Endodermal cell (in vitro differentiated cells): ENCODE measurements at regions not wholly inside any gene's neighbourhood (a gene's known extent, or its start where the extent isn't known, plus 50 kb on each side); places are given as distances from the start of the nearest gene placed in this dataset.

Source experiments
- DNase-seq: peaks from one replicate; pipeline ENCODE4 v3.0.0-alpha.2; 2017
- H3K27ac ChIP-seq: 2 replicates; pipeline ENCODE4 v1.5.1; 2013; ENCODE audit warnings: mild to moderate bottlenecking, low read depth, low read length, moderate library complexity
- H3K27me3 ChIP-seq: 2 replicates; pipeline ENCODE4 v1.6.1; 2013; ENCODE audit warnings: mild to moderate bottlenecking, low read length, moderate library complexity; ENCODE audit not compliant: insufficient read depth, control insufficient read depth, poor library complexity, severe bottlenecking
- H3K36me3 ChIP-seq: 2 replicates; pipeline ENCODE4 v1.7.0; 2013; ENCODE audit warnings: mild to moderate bottlenecking, low read length, moderate library complexity; ENCODE audit not compliant: control insufficient read depth, insufficient read depth
- H3K4me1 ChIP-seq: one replicate; pipeline ENCODE4 v1.7.0; 2013; ENCODE audit warnings: low read length; ENCODE audit not compliant: control insufficient read depth, insufficient read depth
- H3K4me3 ChIP-seq: 2 replicates; pipeline ENCODE4 v1.5.1; 2013; ENCODE audit warnings: mild to moderate bottlenecking, low read length, moderate library complexity
- H3K9ac ChIP-seq: 2 replicates; pipeline ENCODE4 v1.6.1; 2013; ENCODE audit warnings: mild to moderate bottlenecking, low read length, moderate library complexity; ENCODE audit not compliant: poor library complexity, severe bottlenecking; ENCODE audit errors: extremely low read depth
- H3K9me3 ChIP-seq: 2 replicates; pipeline ENCODE4 v1.6.1; 2013; ENCODE audit warnings: mild to moderate bottlenecking, low read length, moderate library complexity; ENCODE audit not compliant: control insufficient read depth
- H3K27ac Mint-ChIP-seq: 2 replicates; pipeline ENCODE4 v1.8.0; 2020; ENCODE audit warnings: mixed read lengths
- H3K27me3 Mint-ChIP-seq: 2 replicates; pipeline ENCODE4 v1.8.0; 2021; ENCODE audit warnings: mild to moderate bottlenecking, mixed read lengths; ENCODE audit not compliant: insufficient read depth
- H3K36me3 Mint-ChIP-seq: 2 replicates; pipeline ENCODE4 v1.8.0; 2020; ENCODE audit warnings: low read depth, mixed read lengths
- H3K4me1 Mint-ChIP-seq: 2 replicates; pipeline ENCODE4 v1.8.0; 2020; ENCODE audit warnings: mixed read lengths
- H3K4me3 Mint-ChIP-seq: 2 replicates; pipeline ENCODE4 v1.8.0; 2020; ENCODE audit warnings: mild to moderate bottlenecking, moderate library complexity, mixed read lengths
- H3K9me3 Mint-ChIP-seq: 2 replicates; pipeline ENCODE4 v1.8.0; 2020; ENCODE audit warnings: mild to moderate bottlenecking, mixed read lengths
- WGBS, 2 experiments: methylation state at CpG; one replicate each; pipeline versions ENCODE4 v1.1.5 to v1.1.7; 2013; ENCODE audit warnings: missing lambda C conversion rate in 2 of 2, mixed read lengths in 1 of 2; ENCODE audit not compliant: insufficient coverage in 1 of 2, insufficient read length in 1 of 2; 5-methylcytosine and 5-hydroxymethylcytosine counted together
- TF ChIP-seq, protein P1 (sequence below): fragments of 200-600 bp; sonication (generic); conservative IDR thresholded peaks from 2 replicates; pipeline ENCODE4 v1.5.0; 2021; ENCODE audit warnings: antibody characterized with exemption, mild to moderate bottlenecking

DNA sequence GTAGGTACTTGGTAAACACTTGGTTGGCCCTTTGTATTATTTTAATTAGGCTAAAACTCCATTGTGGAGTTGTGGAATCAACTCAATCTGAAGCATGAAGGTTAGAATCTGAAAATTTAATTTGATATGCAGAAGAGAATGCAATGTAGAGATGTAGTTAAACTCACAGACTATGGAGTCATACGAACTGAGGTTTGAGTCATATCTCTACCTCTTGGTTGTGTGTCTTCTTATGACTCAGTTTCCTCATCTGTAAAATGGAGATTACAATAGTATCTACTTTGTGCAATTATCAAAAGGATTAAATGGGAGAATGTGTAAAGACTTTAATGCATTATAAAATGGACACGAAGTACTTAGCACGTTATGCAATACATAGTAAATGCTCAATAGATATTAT is 146.0 kb upstream of the IFNG-AS1 start:
- no peaks in the 10 kb centered on the region for H3K36me3 Mint-ChIP-seq
- no peak for DNase-seq
- Histone ChIP-seq H3K36me3 (no peaks in the 10 kb centered on the region), H3K27ac (no peak overlapping the region), H3K4me1 (no peaks in the 10 kb centered on the region), H3K9me3 (peaks cover 10% of the 10 kb centered on the region), H3K4me3 (no peak overlapping the region), H3K27me3 (no peaks in the 10 kb centered on the region), H3K9ac (no peak overlapping the region)
- TF ChIP-seq, protein P1, sequence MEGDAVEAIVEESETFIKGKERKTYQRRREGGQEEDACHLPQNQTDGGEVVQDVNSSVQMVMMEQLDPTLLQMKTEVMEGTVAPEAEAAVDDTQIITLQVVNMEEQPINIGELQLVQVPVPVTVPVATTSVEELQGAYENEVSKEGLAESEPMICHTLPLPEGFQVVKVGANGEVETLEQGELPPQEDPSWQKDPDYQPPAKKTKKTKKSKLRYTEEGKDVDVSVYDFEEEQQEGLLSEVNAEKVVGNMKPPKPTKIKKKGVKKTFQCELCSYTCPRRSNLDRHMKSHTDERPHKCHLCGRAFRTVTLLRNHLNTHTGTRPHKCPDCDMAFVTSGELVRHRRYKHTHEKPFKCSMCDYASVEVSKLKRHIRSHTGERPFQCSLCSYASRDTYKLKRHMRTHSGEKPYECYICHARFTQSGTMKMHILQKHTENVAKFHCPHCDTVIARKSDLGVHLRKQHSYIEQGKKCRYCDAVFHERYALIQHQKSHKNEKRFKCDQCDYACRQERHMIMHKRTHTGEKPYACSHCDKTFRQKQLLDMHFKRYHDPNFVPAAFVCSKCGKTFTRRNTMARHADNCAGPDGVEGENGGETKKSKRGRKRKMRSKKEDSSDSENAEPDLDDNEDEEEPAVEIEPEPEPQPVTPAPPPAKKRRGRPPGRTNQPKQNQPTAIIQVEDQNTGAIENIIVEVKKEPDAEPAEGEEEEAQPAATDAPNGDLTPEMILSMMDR = no peak
- 88 to 90% methylated on average over 1 of the region's 3 CpGs for WGBS, 2 experiments
- H3K4me3 Mint-ChIP-seq = no peak overlapping the region
- peaks cover 10% of the 10 kb centered on the region for H3K9me3 Mint-ChIP-seq
- no peak overlapping the region for H3K27ac Mint-ChIP-seq
- H3K4me1 Mint-ChIP-seq = no peaks in the 10 kb centered on the region
- H3K27me3 Mint-ChIP-seq = no peaks in the 10 kb centered on the region

DNA sequence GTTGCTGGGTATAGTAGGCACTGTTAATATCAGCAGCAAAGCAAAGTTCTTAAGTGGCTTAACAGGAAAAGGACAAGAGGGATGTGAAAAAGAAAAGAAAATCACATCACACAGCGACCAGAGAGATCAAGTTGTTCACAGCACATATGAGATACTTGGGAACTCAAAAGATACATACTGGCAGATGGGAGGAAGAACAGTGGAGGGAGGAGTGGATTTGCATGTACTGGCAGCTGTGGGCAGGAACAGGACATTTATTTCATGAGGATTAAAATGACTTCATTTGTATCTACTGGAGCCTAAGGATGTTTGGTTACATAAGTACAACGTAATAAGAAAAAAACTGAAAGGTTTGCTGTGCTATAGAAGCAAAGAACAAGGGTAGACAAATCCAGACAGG is 136.5 kb upstream of the IFNG-AS1 start:
- Mint-ChIP-seq H3K27ac (no peak overlapping the region), H3K9me3 (peaks cover 23% of the 10 kb centered on the region), H3K4me3 (no peak overlapping the region), H3K27me3 (peaks cover 4% of the 10 kb centered on the region), H3K4me1 (no peaks in the 10 kb centered on the region), H3K36me3 (peaks cover 1% of the 10 kb centered on the region)
- WGBS, 2 experiments = 90 to 94% methylated on average over 2 of the region's 2 CpGs
- no peaks in the 10 kb centered on the region for H3K4me1 ChIP-seq
- no peak overlapping the region for H3K27ac ChIP-seq
- no peaks in the 10 kb centered on the region for H3K36me3 ChIP-seq
- TF ChIP-seq, protein P1 = no peak
- no peaks in the 10 kb centered on the region for H3K27me3 ChIP-seq
- H3K9ac ChIP-seq = no peak overlapping the region
- no peak overlapping the region for H3K4me3 ChIP-seq
- no peak for DNase-seq
- H3K9me3 ChIP-seq = peaks cover 15% of the 10 kb centered on the region

DNA sequence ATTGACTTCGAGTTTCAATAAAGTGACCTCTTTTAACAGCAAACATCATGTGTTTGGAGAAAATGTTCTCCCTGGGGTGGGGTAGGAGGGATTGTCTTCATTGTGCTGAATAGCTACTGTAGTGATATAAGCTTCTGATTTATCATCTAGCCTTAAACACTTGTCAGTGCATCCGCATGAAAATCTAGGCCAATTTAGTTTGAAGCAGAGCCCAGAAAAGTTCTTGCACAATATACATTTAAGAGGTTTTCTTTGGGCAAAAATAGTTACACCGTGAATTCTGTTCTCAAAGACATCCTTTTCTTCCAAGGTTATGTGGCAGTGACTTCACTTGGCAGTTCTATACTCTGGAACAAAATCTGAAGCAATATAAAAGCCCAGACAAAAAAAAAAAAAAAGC is 136.0 kb upstream of the IFNG-AS1 start:
- 95 to 100% methylated on average over 2 to 3 of the region's 3 CpGs for WGBS, 2 experiments
- TF ChIP-seq, protein P1 = no peak
- no peak overlapping the region for H3K27ac Mint-ChIP-seq

More for the DNA sequence above, 136.0 kb upstream of the IFNG-AS1 start:
- no peak overlapping the region for H3K9ac ChIP-seq
- Mint-ChIP-seq H3K4me3 (no peak overlapping the region), H3K4me1 (no peaks in the 10 kb centered on the region), H3K9me3 (peaks cover 23% of the 10 kb centered on the region), H3K36me3 (peaks cover 1% of the 10 kb centered on the region), H3K27me3 (peaks cover 4% of the 10 kb centered on the region)
- H3K4me3 ChIP-seq = no peak overlapping the region
- H3K4me1 ChIP-seq = no peaks in the 10 kb centered on the region
- H3K27me3 ChIP-seq = no peaks in the 10 kb centered on the region
- DNase-seq = no peak
- H3K27ac ChIP-seq = no peak overlapping the region
- no peaks in the 10 kb centered on the region for H3K36me3 ChIP-seq
- H3K9me3 ChIP-seq = peaks cover 15% of the 10 kb centered on the region
